H1 (cell line): ENCODE measurements at regions not wholly inside any gene's neighbourhood (a gene's known extent, or its start where the extent isn't known, plus 50 kb on each side); places are given as distances from the start of the nearest gene placed in this dataset.

Source experiments
- CTCF ChIA-PET: fragments of 300-600 bp; sonication (Branson Sonifier 250); formaldehyde crosslinking; loops from one replicate; lab custom pipeline; 2021; ENCODE audit not compliant: partially characterized antibody; lab: Charles Lee
- POLR2A ChIA-PET: fragments of 300-600 bp; sonication (Branson Sonifier 250); formaldehyde crosslinking; loops from one replicate; lab custom pipeline; 2021; ENCODE audit warnings: inconsistent platforms; ENCODE audit not compliant: partially characterized antibody; lab: Charles Lee
- DNase-seq, 2 experiments: peaks; one replicate each; pipeline versions ENCODE4 v3.0.0 to v3.0.0-alpha.2; 2010 to 2022; ENCODE audit warnings: low spot score in 2 of 2, low read depth in 1 of 2, mixed read lengths in 1 of 2
- FAIRE-seq: peaks from 2 replicates; lab custom pipeline; 2011; peaks lifted over from hg19 to GRCh38; lab: Jason Lieb, UNC
- H2AFZ ChIP-seq: 2 replicates; pipeline ENCODE4 v1.8.1; 2012; ENCODE audit warnings: low read length, inconsistent platforms
- H2AK5ac ChIP-seq: 2 replicates; pipeline ENCODE4 v1.6.1; 2013; ENCODE audit warnings: low read depth, low read length
- H2BK120ac ChIP-seq: replicated peaks from 2 replicates; pipeline ENCODE3; 2013; ENCODE audit warnings: low read depth, low read length, inconsistent platforms
- H2BK12ac ChIP-seq: 2 replicates; pipeline ENCODE4 v1.6.1; 2013; ENCODE audit warnings: low read depth, low read length
- H2BK15ac ChIP-seq: 2 replicates; pipeline ENCODE4 v1.6.1; 2013; ENCODE audit warnings: low read length
- H2BK20ac ChIP-seq: 2 replicates; pipeline ENCODE4 v1.6.1; 2013; ENCODE audit warnings: low read length
- H2BK5ac ChIP-seq: 2 replicates; pipeline ENCODE4 v1.6.1; 2013; ENCODE audit warnings: low read depth, low read length
- H3K14ac ChIP-seq: 2 replicates; pipeline ENCODE4 v1.6.1; 2013; ENCODE audit warnings: inconsistent platforms; ENCODE audit not compliant: insufficient read length
- H3K18ac ChIP-seq: 2 replicates; pipeline ENCODE4 v1.6.1; 2013; ENCODE audit warnings: low read length; ENCODE audit errors: extremely low read depth
- H3K23ac ChIP-seq: 2 replicates; pipeline ENCODE4 v1.6.1; 2013; ENCODE audit warnings: inconsistent platforms; ENCODE audit not compliant: insufficient read length
- H3K23me2 ChIP-seq: 2 replicates; pipeline ENCODE4 v1.6.1; 2013; ENCODE audit warnings: low read depth, low read length
- H3K27ac ChIP-seq: 2 replicates; pipeline ENCODE4 v1.6.1; 2011; ENCODE audit warnings: low read depth, low read length, inconsistent platforms
- H3K27me3 ChIP-seq, 4 experiments: replicated peaks in 1 of 4; 1 replicate in 1 of 4; 2 replicates in 3 of 4; pipeline versions ENCODE4 v1.6.1 to v1.8.1; 2011 to 2013; ENCODE audit warnings: low read length in 3 of 4, mild to moderate bottlenecking in 3 of 4, inconsistent platforms in 2 of 4, mixed read lengths in 2 of 4, moderate library complexity in 1 of 4; ENCODE audit not compliant: control insufficient read depth in 3 of 4, insufficient read depth in 3 of 4; ENCODE audit errors: extremely low read depth in 1 of 4
- H3K36me3 ChIP-seq, 4 experiments: 2 replicates each; pipeline versions ENCODE4 v1.6.1 to v1.8.1; 2011 to 2013; ENCODE audit warnings: mild to moderate bottlenecking in 4 of 4, low read length in 3 of 4, moderate library complexity in 2 of 4, control low read depth in 1 of 4, inconsistent platforms in 1 of 4; ENCODE audit not compliant: insufficient read depth in 4 of 4, control insufficient read depth in 2 of 4
- H3K4ac ChIP-seq: replicated peaks from 2 replicates; pipeline ENCODE3; 2013; ENCODE audit warnings: low read length, low read depth, mixed read lengths, inconsistent platforms; ENCODE audit not compliant: insufficient read length
- H3K4me1 ChIP-seq, 4 experiments: replicated peaks in 1 of 4; 1 replicate in 1 of 4; 2 replicates in 3 of 4; pipeline versions ENCODE4 v1.6.1 to v1.8.1; 2011 to 2013; ENCODE audit warnings: low read length in 3 of 4, inconsistent platforms in 2 of 4, mixed read lengths in 1 of 4; ENCODE audit not compliant: insufficient read depth in 4 of 4, control insufficient read depth in 3 of 4
- H3K4me2 ChIP-seq, 2 experiments: 2 replicates each; pipeline versions ENCODE4 v1.6.1 to v1.8.1; 2011 to 2013; ENCODE audit warnings: low read depth in 2 of 2, low read length in 2 of 2, control low read depth in 1 of 2, inconsistent platforms in 1 of 2, mild to moderate bottlenecking in 1 of 2; ENCODE audit not compliant: insufficient read depth in 1 of 2
- H3K4me3 ChIP-seq, 4 experiments: fragments of 200-600, 300-600 bp in 1 of 4; sonication (generic), shearing (Covaris generic), sonication (Bioruptor Twin) in 1 of 4; 2 replicates each; pipeline versions ENCODE4 v1.5.1 to v1.8.1; 2011 to 2016; ENCODE audit warnings: low read length in 4 of 4, low read depth in 3 of 4, control low read depth in 2 of 4, inconsistent platforms in 2 of 4, mild to moderate bottlenecking in 2 of 4, mixed read lengths in 1 of 4, moderate library complexity in 1 of 4; ENCODE audit not compliant: insufficient read depth in 2 of 4; ENCODE audit errors: extremely low read depth in 1 of 4
- H3K56ac ChIP-seq: replicated peaks from 2 replicates; pipeline ENCODE3; 2013; ENCODE audit warnings: low read depth, mild to moderate bottlenecking, mixed read lengths, low read length, inconsistent platforms; ENCODE audit not compliant: insufficient read length
- H3K79me1 ChIP-seq: 2 replicates; pipeline ENCODE4 v1.6.1; 2013; ENCODE audit warnings: low read depth, low read length, control low read depth
- H3K79me2 ChIP-seq, 2 experiments: 2 replicates each; pipeline versions ENCODE4 v1.6.1 to v1.8.1; 2012 to 2013; ENCODE audit warnings: low read length in 2 of 2, mild to moderate bottlenecking in 2 of 2, inconsistent platforms in 1 of 2; ENCODE audit not compliant: insufficient read depth in 2 of 2, control insufficient read depth in 1 of 2
- H3K9ac ChIP-seq, 4 experiments: replicated peaks in 1 of 4; 1 replicate in 1 of 4; 2 replicates in 3 of 4; pipeline versions ENCODE4 v1.6.1 to v1.8.1; 2011 to 2013; ENCODE audit warnings: low read depth in 3 of 4, low read length in 3 of 4, control low read depth in 2 of 4, mild to moderate bottlenecking in 2 of 4, moderate library complexity in 2 of 4, inconsistent platforms in 1 of 4; ENCODE audit errors: extremely low read depth in 1 of 4
- H3K9me3 ChIP-seq, 2 experiments: 2 replicates each; pipeline versions ENCODE4 v1.6.1 to v1.8.1; 2012 to 2013; ENCODE audit warnings: mild to moderate bottlenecking in 2 of 2, moderate library complexity in 2 of 2, control low read depth in 1 of 2, inconsistent platforms in 1 of 2, low read depth in 1 of 2, low read length in 1 of 2, mixed read lengths in 1 of 2; ENCODE audit not compliant: insufficient read depth in 2 of 2
- H4K20me1 ChIP-seq, 2 experiments: replicated peaks in 1 of 2; 2 replicates each; pipeline versions ENCODE3 to v1.8.1; 2011 to 2013; ENCODE audit warnings: inconsistent platforms in 2 of 2, low read length in 2 of 2, mild to moderate bottlenecking in 1 of 2; ENCODE audit not compliant: insufficient read depth in 2 of 2, control insufficient read depth in 1 of 2
- H4K5ac ChIP-seq: 2 replicates; pipeline ENCODE4 v1.6.1; 2013; ENCODE audit warnings: low read length, low read depth, mixed read lengths, inconsistent platforms; ENCODE audit not compliant: insufficient read length
- H4K8ac ChIP-seq: 2 replicates; pipeline ENCODE4 v1.8.0; 2013; ENCODE audit warnings: mild to moderate bottlenecking, moderate library complexity, low read length, inconsistent platforms; ENCODE audit not compliant: insufficient read depth; ENCODE audit errors: extremely low read depth
- H4K91ac ChIP-seq: replicated peaks from 2 replicates; pipeline ENCODE3; 2013; ENCODE audit warnings: low read length, mixed read lengths, inconsistent platforms; ENCODE audit not compliant: insufficient read length
- CHD1 ChIP-seq: IDR thresholded peaks from 2 replicates; pipeline ENCODE4 v1.6.1; 2012; ENCODE audit warnings: low read depth, low read length, improper control_type of control experiment
- KDM4A ChIP-seq: IDR thresholded peaks from one replicate; pipeline ENCODE4 v1.7.1; 2012; ENCODE audit warnings: low read depth, mild to moderate bottlenecking, moderate library complexity, low read length, inconsistent platforms; ENCODE audit not compliant: severe bottlenecking
- NRF1 ChIP-seq: IDR thresholded peaks from 2 replicates; pipeline ENCODE4 v1.6.1; 2011; ENCODE audit warnings: mild to moderate bottlenecking, low read depth, low read length, improper control_type of control experiment
- RFX5 ChIP-seq: IDR thresholded peaks from 2 replicates; pipeline ENCODE4 v1.6.1; 2011; ENCODE audit warnings: low read depth, low read length, improper control_type of control experiment, borderline replicate concordance
- RNF2 ChIP-seq: fragments of 200-900, 300-1000 bp; sonication (generic); IDR thresholded peaks from 2 replicates; pipeline ENCODE4 v1.7.1; 2016; ENCODE audit warnings: borderline replicate concordance, low read depth, mild to moderate bottlenecking, antibody characterized with exemption, low read length; ENCODE audit not compliant: poor library complexity, severe bottlenecking; ENCODE audit errors: missing control alignments
- RXRA ChIP-seq: IDR thresholded peaks from 2 replicates; pipeline ENCODE4 v1.6.1; 2011; ENCODE audit warnings: low read depth, mild to moderate bottlenecking, low read length, moderate library complexity; ENCODE audit not compliant: insufficient read depth
- SAP30 ChIP-seq: fragments of 300-600 bp; sonication (generic); IDR thresholded peaks from 2 replicates; pipeline ENCODE4 v1.7.1; 2012; ENCODE audit warnings: low read length, moderate library complexity, mild to moderate bottlenecking, inconsistent platforms; ENCODE audit not compliant: insufficient read depth, insufficient replicate concordance
- SIN3A ChIP-seq, 2 experiments: IDR thresholded peaks in 1 of 2; conservative IDR thresholded peaks in 1 of 2; 2 replicates each; pipeline ENCODE4 v1.6.1; 2011 to 2012; ENCODE audit warnings: low read length in 2 of 2, improper control_type of control experiment in 1 of 2, low read depth in 1 of 2, mild to moderate bottlenecking in 1 of 2
- SP2 ChIP-seq: IDR thresholded peaks from 2 replicates; pipeline ENCODE4 v1.6.1; 2012; ENCODE audit warnings: mild to moderate bottlenecking, low read length, inconsistent platforms
- TAF1 ChIP-seq: IDR thresholded peaks from 2 replicates; pipeline ENCODE4 v1.6.1; 2011; ENCODE audit warnings: mild to moderate bottlenecking, low read depth, low read length
- TEAD4 ChIP-seq: IDR thresholded peaks from 2 replicates; pipeline ENCODE4 v1.6.1; 2012; ENCODE audit warnings: low read depth, low read length, inconsistent platforms, mixed read lengths
- YY1 ChIP-seq: IDR thresholded peaks from 2 replicates; pipeline ENCODE4 v1.6.1; 2011; ENCODE audit warnings: low read depth, mild to moderate bottlenecking, low read length
- WGBS, 2 experiments: shearing (Covaris generic) in 1 of 2; methylation state at CpG; one replicate each; pipeline versions ENCODE4 v1.1.6 to v1.1.7; 2013 to 2015; ENCODE audit warnings: low lambda C conversion rate in 2 of 2, mixed read lengths in 2 of 2, inconsistent platforms in 1 of 2, low coverage in 1 of 2, missing lambda C conversion rate in 1 of 2; ENCODE audit not compliant: insufficient replicate concordance in 2 of 2, insufficient coverage in 1 of 2, insufficient read length in 1 of 2; ENCODE audit errors: extremely low coverage in 1 of 2, missing lambda C conversion rate in 1 of 2; 5-methylcytosine and 5-hydroxymethylcytosine counted together
- TF ChIP-seq, protein P1 (sequence below): IDR thresholded peaks from 2 replicates; pipeline ENCODE4 v1.6.1; 2011; ENCODE audit warnings: low read depth, mild to moderate bottlenecking, low read length; ENCODE audit not compliant: insufficient read depth

GRCh38 chr1:181216591-181216994 is 128.1 kb downstream of the IER5 start:
- H2BK120ac ChIP-seq, result no peak overlapping the region
- no peaks in the 10 kb centered on the region for H4K20me1 ChIP-seq
- no peak overlapping the region for H3K56ac ChIP-seq
- no peak overlapping the region for H3K4me3 ChIP-seq
- H4K5ac ChIP-seq, result no peak overlapping the region
- H4K91ac ChIP-seq, result no peak overlapping the region
- 0 out of 4 replicates have a peak overlapping the region, but pooled peaks of 1 of the 2 experiments have one; percentile 31 for H3K4me2 ChIP-seq
- no peak overlapping the region for H3K4ac ChIP-seq
- 0 out of 2 replicates have a peak, but pooled peaks cover 2% of the 10 kb centered on the region for H3K23me2 ChIP-seq
- ChIA-PET CTCF (interaction anchor here (0.9 to 2.5 kb wide), 5 partner anchors 10 to 188 kb away, joined by 3 to 9 read pairs (median 3); no protein-coding TSS in a partner anchor), POLR2A (no interaction called here)
- H3K36me3 ChIP-seq, result no peaks in the 10 kb centered on the region
- no peak overlapping the region for H2AFZ ChIP-seq
- no peak overlapping the region for H3K9ac ChIP-seq
- H2BK20ac ChIP-seq, result no peak overlapping the region
- H3K18ac ChIP-seq, result no peak overlapping the region
- no peak overlapping the region for H2BK15ac ChIP-seq
- H2BK12ac ChIP-seq, result no peak overlapping the region
- H2BK5ac ChIP-seq, result no peak overlapping the region
- no peak overlapping the region for H3K14ac ChIP-seq
- H3K27ac ChIP-seq, result no peak overlapping the region
- H3K79me2 ChIP-seq, result no peaks in the 10 kb centered on the region
- H3K9me3 ChIP-seq, result no peaks in the 10 kb centered on the region
- no peak for FAIRE-seq
- DNase-seq, result no peak
- H3K27me3 ChIP-seq, result no peaks in the 10 kb centered on the region
- no peak overlapping the region for H2AK5ac ChIP-seq
- H3K23ac ChIP-seq, result no peak overlapping the region
- no peak overlapping the region for H4K8ac ChIP-seq
- peaks cover 2 to 4% (median 3%) of the 10 kb centered on the region in 4 experiments; a peak in 3 of 7 replicates for H3K4me1 ChIP-seq
- H3K79me1 ChIP-seq, result no peaks in the 10 kb centered on the region
- WGBS, 2 experiments, result 25% methylated on average over 3 of the region's 3 CpGs; no CpG with 5 or more reads in 1 of the 2 experiments
- TF ChIP-seq YY1 (no peak), TAF1 (no peak), SAP30 (no peak), RFX5 (no peak), NRF1 (no peak), SIN3A (conservative IDR thresholded peaks at IDR 0.05 in 1 of 2, IDR thresholded peaks at IDR 0.05 in 1 of 2; ENCODE audit: low read depth in 1 of 2, low read length in 2 of 2) (peak in 1 of 2 experiments; percentile 20; a peak in 1 of 4 replicates), KDM4A (no peak), CHD1 (no peak), RNF2 (no peak), SP2 (no peak), TEAD4 (peak; percentile 65), RXRA (no peak)
- TF ChIP-seq, protein P1, sequence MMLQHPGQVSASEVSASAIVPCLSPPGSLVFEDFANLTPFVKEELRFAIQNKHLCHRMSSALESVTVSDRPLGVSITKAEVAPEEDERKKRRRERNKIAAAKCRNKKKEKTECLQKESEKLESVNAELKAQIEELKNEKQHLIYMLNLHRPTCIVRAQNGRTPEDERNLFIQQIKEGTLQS, result no peak
